Body of pancreas (tissue), 4 donors: ENCODE measurements at regions not wholly inside any gene's neighbourhood (a gene's known extent, or its start where the extent isn't known, plus 50 kb on each side); places are given as distances from the start of the nearest gene placed in this dataset.

Source experiments
- CTCF ChIP-seq, 7 experiments: fragments of 450-650 bp in 4 of 7; fragments of 200-600 bp in 3 of 7; sonication (generic) in 3 of 7; IDR thresholded peaks; one replicate each; pipeline ENCODE4 v1.5.1; 2016 to 2019; ENCODE audit warnings: antibody characterized with exemption in 7 of 7
- POLR2A ChIP-seq, 3 donors: fragments of 450-650 bp; IDR thresholded peaks; one replicate each; pipeline ENCODE4 v1.6.1; 2016; ENCODE audit warnings: antibody characterized with exemption in 3 of 3, mild to moderate bottlenecking in 2 of 3

- TF ChIP-seq CTCF (IDR thresholded peaks at IDR 0.05) = no peak
- TF ChIP-seq POLR2A (IDR thresholded peaks at IDR 0.05) = no peak
Observed at GRCh38 chr1:164937291-164937690, 378.3 kb downstream of the PBX1 start.
